Vagina (tissue), 2 donors: ENCODE measurements at regions not wholly inside any gene's neighbourhood (a gene's known extent, or its start where the extent isn't known, plus 50 kb on each side); places are given as distances from the start of the nearest gene placed in this dataset.

Source experiments
- CTCF ChIP-seq, 3 experiments: fragments of 450-650 bp in 2 of 3; fragments of 200-600 bp in 1 of 3; sonication (generic) in 1 of 3; IDR thresholded peaks; one replicate each; pipeline ENCODE4 v1.5.1; 2017 to 2019; ENCODE audit warnings: antibody characterized with exemption in 3 of 3, mild to moderate bottlenecking in 2 of 3, moderate library complexity in 2 of 3
- POLR2A ChIP-seq, 2 donors: fragments of 450-650 bp; IDR thresholded peaks; one replicate each; pipeline ENCODE4 v1.6.1; 2017; ENCODE audit warnings: antibody characterized with exemption in 2 of 2, mild to moderate bottlenecking in 2 of 2, moderate library complexity in 2 of 2
- POLR2AphosphoS5 ChIP-seq, 2 donors: sonication (generic); formaldehyde crosslinking; IDR thresholded peaks; one replicate each; pipeline ENCODE4 v1.9.0; 2017; ENCODE audit warnings: antibody characterized with exemption in 2 of 2, mild to moderate bottlenecking in 2 of 2, low read depth in 1 of 2; ENCODE audit not compliant: insufficient read depth in 1 of 2

GRCh38 chr20:52306477-52306876 lies 114.9 kb upstream of the ZFP64 start:
- TF ChIP-seq CTCF (IDR thresholded peaks at IDR 0.05) (no peak), POLR2AphosphoS5 (IDR thresholded peaks at IDR 0.05; ENCODE audit: insufficient read depth in 1 of 2, low read depth in 1 of 2) (no peak), POLR2A (IDR thresholded peaks at IDR 0.05) (no peak)
